Activated effector memory CD4-positive, alpha-beta T cell treated with Interleukin-2 at 50 U/mL for 16 hours (primary cell): ENCODE measurements at regions not wholly inside any gene's neighbourhood (a gene's known extent, or its start where the extent isn't known, plus 50 kb on each side); places are given as distances from the start of the nearest gene placed in this dataset.
"Not testable (repeated sequence)": the region's sequence is repeated elsewhere in the genome, so short reads cannot be mapped to it uniquely, and the experiment has no call there.

Source experiments
- DNase-seq: peaks from one replicate; pipeline ENCODE4 v3.0.0-alpha.2; 2020

- DNase-seq = no peak
These were observed 125.9 kb downstream of the FAM53A start for GRCh38 chr4:1558205-1558604.

- no peak for DNase-seq
These were observed 126.9 kb downstream of the FAM53A start for GRCh38 chr4:1557221-1557597.

- no peak for DNase-seq
These were observed 127.4 kb downstream of the FAM53A start for GRCh38 chr4:1556541-1557220.

GRCh38 chr4:1554876-1555265 is 129.2 kb downstream of the FAM53A start:
- DNase-seq = no peak

- no peak for DNase-seq
These were observed 129.8 kb downstream of the FAM53A start for GRCh38 chr4:1554246-1554875.

- DNase-seq = no peak
These were observed 130.7 kb downstream of the FAM53A start for GRCh38 chr4:1553365-1553764.

GRCh38 chr4:1552451-1552850 is 131.7 kb downstream of the FAM53A start:
- DNase-seq = no peak

GRCh38 chr4:1551211-1551610 is 132.9 kb downstream of the FAM53A start:
- DNase-seq = no peak

GRCh38 chr4:1550122-1551070 is 133.7 kb downstream of the FAM53A start:
- no peak for DNase-seq

GRCh38 chr4:1549638-1550035 is 134.5 kb downstream of the FAM53A start:
- no peak for DNase-seq

- peak; percentile 56 for DNase-seq
These were observed 135.1 kb downstream of the FAM53A start for GRCh38 chr4:1548827-1549637.

GRCh38 chr4:1547856-1548826 is 136.0 kb downstream of the FAM53A start:
- no peak for DNase-seq

GRCh38 chr4:1547131-1547855 is 136.8 kb downstream of the FAM53A start:
- no peak for DNase-seq

GRCh38 chr4:1544861-1545281 is 138.6 kb upstream of the NKX1-1 start:
- peak; percentile 11 for DNase-seq

GRCh38 chr4:1544435-1544834 is 138.2 kb upstream of the NKX1-1 start:
- not testable (repeated sequence) for DNase-seq

- no peak for DNase-seq
These were observed 137.7 kb upstream of the NKX1-1 start for GRCh38 chr4:1543976-1544375.

- DNase-seq = no peak
These were observed 137.3 kb upstream of the NKX1-1 start for GRCh38 chr4:1543561-1543960.

GRCh38 chr4:1542516-1543320 is 136.5 kb upstream of the NKX1-1 start:
- no peak for DNase-seq

GRCh38 chr4:1542226-1542490 is 135.9 kb upstream of the NKX1-1 start:
- no peak for DNase-seq
